Vagina (tissue), 2 donors: ENCODE measurements at regions not wholly inside any gene's neighbourhood (a gene's known extent, or its start where the extent isn't known, plus 50 kb on each side); places are given as distances from the start of the nearest gene placed in this dataset.

ENCODE experiments used
- DNase-seq, 2 donors: peaks; one replicate each; pipeline ENCODE4 v3.0.0-alpha.2; 2017; ENCODE audit errors: extremely low spot score in 2 of 2
- H3K27ac ChIP-seq: fragments of 200-600 bp; sonication (generic); one replicate; pipeline ENCODE4 v1.5.1; 2019
- H3K27me3 ChIP-seq: fragments of 200-600 bp; sonication (generic); one replicate; pipeline ENCODE4 v1.5.1; 2019
- H3K36me3 ChIP-seq, 2 donors: fragments of 200-600 bp; sonication (generic); one replicate each; pipeline ENCODE4 v1.5.1; 2017 to 2019
- H3K4me1 ChIP-seq: fragments of 200-600 bp; sonication (generic); one replicate; pipeline ENCODE4 v1.5.1; 2019
- H3K4me3 ChIP-seq, 2 donors: fragments of 200-600 bp; sonication (generic); 1 replicate in 1 of 2; 2 replicates in 1 of 2; pipeline ENCODE4 v1.5.1; 2016 to 2019
- H3K9me3 ChIP-seq: fragments of 200-600 bp; sonication (generic); one replicate; pipeline ENCODE4 v1.5.1; 2019
- CTCF ChIP-seq, 3 experiments: fragments of 450-650 bp in 2 of 3; fragments of 200-600 bp in 1 of 3; sonication (generic) in 1 of 3; IDR thresholded peaks; one replicate each; pipeline ENCODE4 v1.5.1; 2017 to 2019; ENCODE audit warnings: antibody characterized with exemption in 3 of 3, mild to moderate bottlenecking in 2 of 3, moderate library complexity in 2 of 3
- POLR2A ChIP-seq, 2 donors: fragments of 450-650 bp; IDR thresholded peaks; one replicate each; pipeline ENCODE4 v1.6.1; 2017; ENCODE audit warnings: antibody characterized with exemption in 2 of 2, mild to moderate bottlenecking in 2 of 2, moderate library complexity in 2 of 2
- POLR2AphosphoS5 ChIP-seq, 2 donors: sonication (generic); formaldehyde crosslinking; IDR thresholded peaks; one replicate each; pipeline ENCODE4 v1.9.0; 2017; ENCODE audit warnings: antibody characterized with exemption in 2 of 2, mild to moderate bottlenecking in 2 of 2, low read depth in 1 of 2; ENCODE audit not compliant: insufficient read depth in 1 of 2
- intact Hi-C: fragments of 100-400 bp; cut with DNase I; formaldehyde crosslinking; loops from one replicate; pipeline ENCODE4 v1.15.1; 2023

DNA sequence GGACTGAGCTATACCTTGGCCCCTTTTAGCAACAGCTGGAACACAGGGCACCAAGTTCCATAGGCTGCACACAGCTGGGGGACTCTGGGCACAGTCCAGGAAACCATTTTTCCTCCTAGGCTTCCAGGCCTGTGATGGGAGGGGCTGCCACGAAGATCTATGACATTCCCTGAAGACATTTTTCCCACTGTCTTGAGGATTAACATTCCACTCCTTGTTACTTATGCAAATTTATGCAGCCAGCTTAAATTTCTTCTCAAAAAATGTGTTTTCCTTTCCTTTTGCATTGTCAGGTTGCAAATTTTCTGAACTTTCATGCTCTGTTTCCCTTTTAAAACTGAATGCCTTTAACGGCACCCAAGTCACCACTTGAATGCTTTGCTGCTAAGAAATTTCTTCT is 580.1 kb upstream of the FTMT start:
- no peak for DNase-seq
- intact Hi-C loops = no loop called here
- Histone ChIP-seq H3K9me3 (no peaks in the 10 kb centered on the region), H3K27me3 (no peaks in the 10 kb centered on the region), H3K4me1 (no peaks in the 10 kb centered on the region), H3K27ac (no peak overlapping the region), H3K36me3 (no peaks in the 10 kb centered on the region), H3K4me3 (no peak overlapping the region)
- TF ChIP-seq POLR2A (IDR thresholded peaks at IDR 0.05) (no peak), POLR2AphosphoS5 (IDR thresholded peaks at IDR 0.05; ENCODE audit: insufficient read depth in 1 of 2, low read depth in 1 of 2) (no peak)

- no peak overlapping the region for H3K4me3 ChIP-seq
- H3K9me3 ChIP-seq = no peaks in the 10 kb centered on the region
- no peak for DNase-seq
- no peaks in the 10 kb centered on the region for H3K36me3 ChIP-seq
- no peak overlapping the region for H3K27ac ChIP-seq
- H3K4me1 ChIP-seq = no peaks in the 10 kb centered on the region
- H3K27me3 ChIP-seq = no peaks in the 10 kb centered on the region
- no peak for TF ChIP-seq POLR2A (IDR thresholded peaks at IDR 0.05)
- no peak for TF ChIP-seq POLR2AphosphoS5 (IDR thresholded peaks at IDR 0.05; ENCODE audit: insufficient read depth in 1 of 2, low read depth in 1 of 2)
- no peak for TF ChIP-seq CTCF (IDR thresholded peaks at IDR 0.05)
- intact Hi-C loops = no loop called here
These were observed 577.7 kb upstream of the FTMT start for GRCh38 chr5:121273833-121274433.

DNA sequence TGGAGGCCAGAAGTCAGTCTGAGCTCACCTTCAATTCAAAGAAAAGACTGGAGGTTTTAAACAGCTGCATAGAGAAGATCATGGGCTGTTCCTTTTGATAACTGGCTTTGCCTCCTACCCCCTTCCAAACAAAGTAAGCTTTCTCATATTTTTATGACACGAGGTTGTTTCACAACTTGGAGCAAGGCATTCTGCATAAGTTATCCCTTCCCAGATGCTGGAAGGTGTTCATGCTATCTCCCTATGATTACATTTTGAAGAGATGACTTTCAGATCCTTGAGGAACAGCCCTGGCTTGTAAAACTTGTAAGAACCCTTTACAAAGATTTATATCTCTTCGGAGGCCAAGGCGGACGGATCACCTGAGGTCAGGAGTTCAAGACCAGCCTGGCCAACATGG is 571.9 kb upstream of the FTMT start:
- TF ChIP-seq POLR2A (IDR thresholded peaks at IDR 0.05) = no peak
- TF ChIP-seq POLR2AphosphoS5 (IDR thresholded peaks at IDR 0.05; ENCODE audit: insufficient read depth in 1 of 2, low read depth in 1 of 2) = no peak
- no peak for TF ChIP-seq CTCF (IDR thresholded peaks at IDR 0.05)
- H3K36me3 ChIP-seq = no peaks in the 10 kb centered on the region
- DNase-seq = no peak
- intact Hi-C loops = no loop called here
- H3K9me3 ChIP-seq = no peaks in the 10 kb centered on the region
- H3K27me3 ChIP-seq = no peaks in the 10 kb centered on the region
- H3K4me1 ChIP-seq = no peaks in the 10 kb centered on the region
- H3K4me3 ChIP-seq = no peak overlapping the region
- no peak overlapping the region for H3K27ac ChIP-seq

- H3K4me1 ChIP-seq = no peaks in the 10 kb centered on the region
- intact Hi-C loops = no loop called here
- H3K4me3 ChIP-seq = no peak overlapping the region
- H3K27ac ChIP-seq = no peak overlapping the region
- no peaks in the 10 kb centered on the region for H3K27me3 ChIP-seq
- DNase-seq = no peak
- TF ChIP-seq POLR2AphosphoS5 (IDR thresholded peaks at IDR 0.05; ENCODE audit: insufficient read depth in 1 of 2, low read depth in 1 of 2) = no peak
- TF ChIP-seq POLR2A (IDR thresholded peaks at IDR 0.05) = no peak
- no peak for TF ChIP-seq CTCF (IDR thresholded peaks at IDR 0.05)
- no peaks in the 10 kb centered on the region for H3K9me3 ChIP-seq
- no peaks in the 10 kb centered on the region for H3K36me3 ChIP-seq
These were observed 565.7 kb upstream of the FTMT start for GRCh38 chr5:121285801-121286521.

GRCh38 chr5:121288781-121289180 is 562.9 kb upstream of the FTMT start:
- H3K27ac ChIP-seq = no peak overlapping the region
- H3K4me1 ChIP-seq = no peaks in the 10 kb centered on the region
- intact Hi-C loops = no loop called here
- no peak overlapping the region for H3K4me3 ChIP-seq
- no peaks in the 10 kb centered on the region for H3K9me3 ChIP-seq
- no peaks in the 10 kb centered on the region for H3K36me3 ChIP-seq
- DNase-seq = no peak
- no peak for TF ChIP-seq POLR2AphosphoS5 (IDR thresholded peaks at IDR 0.05; ENCODE audit: insufficient read depth in 1 of 2, low read depth in 1 of 2)
- TF ChIP-seq CTCF (IDR thresholded peaks at IDR 0.05) = no peak
- no peak for TF ChIP-seq POLR2A (IDR thresholded peaks at IDR 0.05)
- no peaks in the 10 kb centered on the region for H3K27me3 ChIP-seq
